ENCODE measurements at regions not wholly inside any gene's neighbourhood (a gene's known extent, or its start where the extent isn't known, plus 50 kb on each side); places are given as distances from the start of the nearest gene placed in this dataset.

DNA sequence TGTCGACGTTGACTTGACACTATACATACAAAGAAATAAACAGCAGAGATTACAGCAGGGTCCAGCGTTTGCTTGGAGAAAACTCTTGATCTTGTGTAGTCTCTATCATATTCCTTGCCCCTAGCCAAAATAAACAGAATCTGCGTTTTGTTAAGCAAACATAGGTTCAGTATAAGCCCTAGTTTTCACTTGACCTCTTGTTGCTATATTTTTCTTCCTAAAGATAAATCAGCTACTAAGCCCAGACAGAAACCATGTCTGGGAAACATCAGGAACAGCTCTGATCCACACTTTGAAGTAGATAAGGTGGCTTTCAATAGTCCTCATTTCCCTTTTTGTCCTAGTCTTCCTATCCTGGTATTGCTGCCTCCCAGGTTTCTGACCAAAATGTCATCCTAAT is 328.2 kb upstream of the MAGI2 start:
- TF ChIP-seq CTCF (IDR thresholded peaks at IDR 0.05 in 4 of 5, conservative IDR thresholded peaks at IDR 0.05 in 1 of 5) = no peak
- no peak for TF ChIP-seq POLR2A (IDR thresholded peaks at IDR 0.05)

Data from gastrocnemius medialis (tissue), 4 donors.